Right lobe of liver (tissue), 6 donors: ENCODE measurements at regions not wholly inside any gene's neighbourhood (a gene's known extent, or its start where the extent isn't known, plus 50 kb on each side); places are given as distances from the start of the nearest gene placed in this dataset.

Experiments
- ATAC-seq, 4 donors: fragments of 200-7000 bp; cut with Tn5 transposase; one replicate each; pipeline ENCODE4 v1.9.1; 2020; ENCODE audit warnings: mild to moderate bottlenecking in 4 of 4, moderate library complexity in 4 of 4
- DNase-seq, 3 donors: peaks; one replicate each; pipeline ENCODE4 v3.0.0-alpha.2; 2020
- H3K27ac ChIP-seq, 3 donors: fragments of 200-600 bp; one replicate each; pipeline ENCODE4 v1.8.0; 2022
- H3K27me3 ChIP-seq, 2 donors: fragments of 200-600 bp; one replicate each; pipeline ENCODE4 v1.8.0; 2022
- H3K36me3 ChIP-seq, 4 donors: fragments of 200-600 bp; sonication (generic) in 1 of 4; one replicate each; pipeline versions ENCODE4 v1.5.1 to v1.8.0; 2017 to 2022; ENCODE audit warnings: control low read depth in 1 of 4
- H3K4me1 ChIP-seq, 4 donors: fragments of 200-600 bp; sonication (generic) in 1 of 4; one replicate each; pipeline versions ENCODE4 v1.5.1 to v1.8.0; 2017 to 2022; ENCODE audit warnings: control low read depth in 1 of 4
- H3K4me3 ChIP-seq, 3 donors: fragments of 200-600 bp; one replicate each; pipeline ENCODE4 v1.8.0; 2022
- H3K9me3 ChIP-seq, 4 donors: fragments of 200-600 bp; sonication (generic) in 1 of 4; one replicate each; pipeline versions ENCODE4 v1.5.1 to v1.8.0; 2017 to 2022; ENCODE audit warnings: control low read depth in 1 of 4
- CTCF ChIP-seq, 4 donors: fragments of 200-600 bp in 3 of 4; fragments of 450-650 bp in 1 of 4; IDR thresholded peaks; one replicate each; pipeline versions ENCODE4 v1.5.1 to v1.8.0; 2016 to 2022; ENCODE audit warnings: antibody characterized with exemption in 4 of 4, mild to moderate bottlenecking in 2 of 4
- POLR2A ChIP-seq: fragments of 450-650 bp; IDR thresholded peaks from one replicate; pipeline ENCODE4 v1.6.1; 2017; ENCODE audit warnings: antibody characterized with exemption, mild to moderate bottlenecking
- whole genome bisulfite sequencing: methylation state at CpG from one replicate; pipeline ENCODE4 v1.1.6; 2018; ENCODE audit warnings: low coverage, low lambda C conversion rate; ENCODE audit not compliant: insufficient coverage; ENCODE audit errors: missing lambda C conversion rate; 5-methylcytosine and 5-hydroxymethylcytosine counted together
- intact Hi-C, 2 donors: fragments of 100-400 bp; cut with DNase I; formaldehyde crosslinking; loops; one replicate each; pipeline versions ENCODE4 v1.11.2 to v1.14.1; 2022
- donor health status: DM: no; HTN: yes; CAD: no.
- donor health status: DM: no; HTN: no; CAD: no.
- donor health status: DM: no; HTN: no; CAD: no.
- donor health status: DM: no; HTN: yes; CAD: no.
- donor health status: DM: no; HTN: yes; CAD: no.

- ATAC-seq = no peak
- intact Hi-C loops = no loop called here
- no peak for DNase-seq
- WGBS = 42% methylated on average over 2 of the region's 2 CpGs
- TF ChIP-seq CTCF (IDR thresholded peaks at IDR 0.05) (no peak), POLR2A (no peak)
- Histone ChIP-seq H3K36me3 (no peaks in the 10 kb centered on the region), H3K27me3 (no peaks in the 10 kb centered on the region), H3K27ac (no peak overlapping the region), H3K9me3 (no peaks in the 10 kb centered on the region), H3K4me3 (no peak overlapping the region), H3K4me1 (no peaks in the 10 kb centered on the region)
These were observed 187.4 kb downstream of the SOX3 start for GRCh38 chrX:140317462-140317861.

GRCh38 chrX:140298960-140299825 lies 205.7 kb downstream of the SOX3 start:
- Histone ChIP-seq H3K4me1 (no peaks in the 10 kb centered on the region), H3K27me3 (no peaks in the 10 kb centered on the region), H3K9me3 (no peaks in the 10 kb centered on the region), H3K36me3 (no peaks in the 10 kb centered on the region), H3K4me3 (no peak overlapping the region), H3K27ac (no peak overlapping the region)
- ATAC-seq (no peak), DNase-seq (no peak)
- TF ChIP-seq CTCF (IDR thresholded peaks at IDR 0.05) (no peak), POLR2A (no peak)
- 38% methylated on average over 8 of the region's 11 CpGs for WGBS
- intact Hi-C loops = no loop called here

- no peak overlapping the region for H3K27ac ChIP-seq
- no peaks in the 10 kb centered on the region for H3K9me3 ChIP-seq
- intact Hi-C loops = no loop called here
- H3K36me3 ChIP-seq = no peaks in the 10 kb centered on the region
- no peaks in the 10 kb centered on the region for H3K27me3 ChIP-seq
- DNase-seq (no peak), ATAC-seq (no peak)
- 69% methylated on average over 1 of the region's 1 CpG for WGBS
- no peak for TF ChIP-seq CTCF (IDR thresholded peaks at IDR 0.05)
- no peak for TF ChIP-seq POLR2A
- no peak overlapping the region for H3K4me3 ChIP-seq
- no peaks in the 10 kb centered on the region for H3K4me1 ChIP-seq
These were observed 207.6 kb downstream of the SOX3 start for GRCh38 chrX:140297273-140297672.

- DNase-seq (no peak), ATAC-seq (no peak)
- H3K36me3 ChIP-seq = no peaks in the 10 kb centered on the region
- no peaks in the 10 kb centered on the region for H3K4me1 ChIP-seq
- H3K9me3 ChIP-seq = no peaks in the 10 kb centered on the region
- intact Hi-C loops = no loop called here
- 33% methylated on average over 1 of the region's 1 CpG for WGBS
- no peak for TF ChIP-seq CTCF (IDR thresholded peaks at IDR 0.05)
- TF ChIP-seq POLR2A = no peak
- H3K4me3 ChIP-seq = no peak overlapping the region
- no peaks in the 10 kb centered on the region for H3K27me3 ChIP-seq
- H3K27ac ChIP-seq = no peak overlapping the region
These were observed 211.9 kb downstream of the SOX3 start for GRCh38 chrX:140292961-140293360.
